KBM-7 (cell line): ENCODE measurements at regions not wholly inside any gene's neighbourhood (a gene's known extent, or its start where the extent isn't known, plus 50 kb on each side); places are given as distances from the start of the nearest gene placed in this dataset.

Experiments used
- DNase-seq: peaks from one replicate; pipeline ENCODE4 v3.0.0-alpha.2; 2015
- in situ Hi-C: fragments of 300-500 bp; cut with MboI; formaldehyde crosslinking; loops from 2 replicates; pipeline ENCODE4 v1.14.3; 2020; ENCODE audit warnings: low sequenced_read_pairs, low pct_unique_long_range_greater_than_20kb, mixed read lengths

GRCh38 chr13:34412295-34412694, 529.8 kb upstream of the NBEA start:
- in situ Hi-C loops: no loop called here
- DNase-seq: no peak

- DNase-seq: peak; percentile 1
- in situ Hi-C loops: no loop called here
These were observed 529.2 kb upstream of the NBEA start for GRCh38 chr13:34412817-34413375.

GRCh38 chr13:34413538-34414210, 528.4 kb upstream of the NBEA start:
- in situ Hi-C loops: no loop called here
- no peak for DNase-seq

- no peak for DNase-seq
- in situ Hi-C loops: no loop called here
These were observed 527.5 kb upstream of the NBEA start for GRCh38 chr13:34414616-34415015.

- no peak for DNase-seq
- in situ Hi-C loops: no loop called here
These were observed 525.1 kb upstream of the NBEA start for GRCh38 chr13:34416971-34417380.

GRCh38 chr13:34417896-34418295, 524.2 kb upstream of the NBEA start:
- in situ Hi-C loops: no loop called here
- DNase-seq: no peak

GRCh38 chr13:34419025-34419424, 523.0 kb upstream of the NBEA start:
- in situ Hi-C loops: no loop called here
- DNase-seq: no peak

- no peak for DNase-seq
- in situ Hi-C loops: no loop called here
These were observed 522.3 kb upstream of the NBEA start for GRCh38 chr13:34419755-34420154.

- in situ Hi-C loops: no loop called here
- no peak for DNase-seq
These were observed 521.2 kb upstream of the NBEA start for GRCh38 chr13:34420702-34421346.

GRCh38 chr13:34421347-34421719, 520.7 kb upstream of the NBEA start:
- in situ Hi-C loops: no loop called here

GRCh38 chr13:34421858-34422475, 520.1 kb upstream of the NBEA start:
- DNase-seq: no peak
- in situ Hi-C loops: no loop called here

More at GRCh38 chr13:34421347-34421719, 520.7 kb upstream of the NBEA start:
- no peak for DNase-seq

GRCh38 chr13:34422956-34423355, 519.1 kb upstream of the NBEA start:
- in situ Hi-C loops: no loop called here
- DNase-seq: no peak

GRCh38 chr13:34425327-34425949, 516.6 kb upstream of the NBEA start:
- in situ Hi-C loops: no loop called here
- no peak for DNase-seq

- no peak for DNase-seq
- in situ Hi-C loops: no loop called here
These were observed 513.2 kb upstream of the NBEA start for GRCh38 chr13:34428911-34429310.

GRCh38 chr13:34430294-34430693, 511.8 kb upstream of the NBEA start:
- in situ Hi-C loops: no loop called here
- no peak for DNase-seq

- in situ Hi-C loops: no loop called here
These were observed 510.1 kb upstream of the NBEA start for GRCh38 chr13:34431827-34432581.

GRCh38 chr13:34435338-34435737, 506.7 kb upstream of the NBEA start:
- in situ Hi-C loops: no loop called here
- DNase-seq: no peak

More at GRCh38 chr13:34431827-34432581, 510.1 kb upstream of the NBEA start:
- no peak for DNase-seq

- DNase-seq: no peak
- in situ Hi-C loops: no loop called here
These were observed 504.2 kb upstream of the NBEA start for GRCh38 chr13:34437873-34438272.

GRCh38 chr13:34452831-34453230, 489.2 kb upstream of the NBEA start:
- DNase-seq: no peak
- in situ Hi-C loops: no loop called here
